ENCODE measurements at regions not wholly inside any gene's neighbourhood (a gene's known extent, or its start where the extent isn't known, plus 50 kb on each side); places are given as distances from the start of the nearest gene placed in this dataset.

DNA sequence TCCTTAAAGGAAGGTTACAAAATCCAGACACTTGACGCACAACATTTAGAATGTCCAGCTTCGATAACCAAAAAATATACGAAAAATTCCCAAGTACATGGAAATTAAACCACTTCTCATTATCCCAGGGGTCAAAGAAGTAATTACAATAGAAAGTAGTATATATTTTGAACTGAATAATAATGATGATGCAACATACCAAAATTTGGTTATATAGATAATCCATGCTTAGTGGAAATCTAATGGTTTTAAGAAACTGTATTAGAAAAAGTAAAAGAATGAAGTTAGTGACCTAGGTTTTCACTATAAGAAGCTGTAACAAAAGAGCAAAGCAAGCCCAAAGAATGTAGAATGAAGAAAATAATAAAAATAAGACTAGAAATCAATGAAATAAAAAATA is 204.0 kb upstream of the PUM3 start (continued):
- TF ChIP-seq, protein P1, sequence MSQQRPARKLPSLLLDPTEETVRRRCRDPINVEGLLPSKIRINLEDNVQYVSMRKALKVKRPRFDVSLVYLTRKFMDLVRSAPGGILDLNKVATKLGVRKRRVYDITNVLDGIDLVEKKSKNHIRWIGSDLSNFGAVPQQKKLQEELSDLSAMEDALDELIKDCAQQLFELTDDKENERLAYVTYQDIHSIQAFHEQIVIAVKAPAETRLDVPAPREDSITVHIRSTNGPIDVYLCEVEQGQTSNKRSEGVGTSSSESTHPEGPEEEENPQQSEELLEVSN (IDR thresholded peaks at IDR 0.05) = no peak
- no peak for TF ChIP-seq CHD1 (IDR thresholded peaks at IDR 0.05; ENCODE audit: low read depth, low read length)
- no peak for TF ChIP-seq ASH2L (IDR thresholded peaks at IDR 0.05; ENCODE audit: low read length)
- TF ChIP-seq HDAC6 (IDR thresholded peaks at IDR 0.05; ENCODE audit: low read depth, low read length) = no peak
- no peak for TF ChIP-seq POLR2A (IDR thresholded peaks at IDR 0.05; ENCODE audit: control extremely low read depth in 1 of 2, low read depth in 2 of 2, low read length in 2 of 2)
- TF ChIP-seq POU5F1 (IDR thresholded peaks at IDR 0.05; ENCODE audit: low read depth, low read length) = no peak
- TF ChIP-seq JUND (IDR thresholded peaks at IDR 0.05; ENCODE audit: low read length) = no peak
